ENCODE measurements at regions not wholly inside any gene's neighbourhood (a gene's known extent, or its start where the extent isn't known, plus 50 kb on each side); places are given as distances from the start of the nearest gene placed in this dataset. TPM values are rescaled to one million over a fixed set of nuclear protein-coding genes. Genes with fewer than 3 reads are reported as not detected.

GRCh38 chr3:89038869-89039268 is 68.6 kb upstream of the EPHA3 start:
- no peak for DNase-seq (ENCODE audit: low spot score)

GRCh38 chr3:89042236-89042835 is 65.1 kb upstream of the EPHA3 start:
- no peak for DNase-seq (ENCODE audit: low spot score)

- DNase-seq (ENCODE audit: low spot score) = no peak
These were observed 64.0 kb upstream of the EPHA3 start for GRCh38 chr3:89043406-89043932.

GRCh38 chr3:89046661-89047060 is 60.8 kb upstream of the EPHA3 start:
- no peak for DNase-seq (ENCODE audit: low spot score)

- DNase-seq (ENCODE audit: low spot score) = peak; percentile 1
These were observed 58.3 kb upstream of the EPHA3 start for GRCh38 chr3:89049119-89049518.

GRCh38 chr3:89052386-89052785 is 55.0 kb upstream of the EPHA3 start:
- DNase-seq (ENCODE audit: low spot score) = no peak

- no peak for DNase-seq (ENCODE audit: low spot score)
These were observed 50.0 kb upstream of the EPHA3 start for GRCh38 chr3:89057398-89057797.

Small RNAs in the stretch of these regions (small RNA-seq; reads per million reads assigned to genes)
- gene RF00019 = not detected
